Heart left ventricle (tissue), 13 donors: ENCODE measurements at regions not wholly inside any gene's neighbourhood (a gene's known extent, or its start where the extent isn't known, plus 50 kb on each side); places are given as distances from the start of the nearest gene placed in this dataset.

Experiments used
- POLR2A ChIP-seq, 2 donors: fragments of 450-650 bp; IDR thresholded peaks; one replicate each; pipeline ENCODE4 v1.6.1; 2017; ENCODE audit warnings: antibody characterized with exemption in 2 of 2, mild to moderate bottlenecking in 2 of 2, moderate library complexity in 2 of 2
- TF ChIP-seq, protein P1 (sequence below), 12 donors: fragments of 200-600 bp; sonication (generic) in 4 of 12; IDR thresholded peaks; one replicate each; pipeline versions ENCODE4 v1.5.0 to v1.8.0; 2018 to 2022; ENCODE audit warnings: antibody characterized with exemption in 12 of 12, mild to moderate bottlenecking in 5 of 12
- donor health status: ischemic (EF 13 %, LVEDD 7.1; RV severe dilation, severe dysfunction).
- donor health status: DM: no; HTN: yes; CAD: no.
- donor health status: DM: no; HTN: no; CAD: no.
- donor health status: ischemic (EF 25% LVEDD 6.9; RV normal size, moderate dysfunction).
- donor health status: ischemic (EF 25% LVEDD 5.7; RV mildly dilated, moderate dysfunction).
- donor health status: ischemic (EF 35%, LVEDD 5.7; RV mildly dilated, moderate dysfunction).
- donor health status: nonischemic (EF 11% LVEDD 7.7; RV severe dilation, severe dysfunction).
- donor health status: DM: yes; HTN: yes; CAD: no.
- donor health status: PGD.
- donor health status: ischemic (EF 29% LVEDD 5.4; RV normal size, mild dysfunction).
- donor health status: nonischemic (EF 23%, LVEDD 6.1; RV moderate dilation, normal function).

- TF ChIP-seq, protein P1, sequence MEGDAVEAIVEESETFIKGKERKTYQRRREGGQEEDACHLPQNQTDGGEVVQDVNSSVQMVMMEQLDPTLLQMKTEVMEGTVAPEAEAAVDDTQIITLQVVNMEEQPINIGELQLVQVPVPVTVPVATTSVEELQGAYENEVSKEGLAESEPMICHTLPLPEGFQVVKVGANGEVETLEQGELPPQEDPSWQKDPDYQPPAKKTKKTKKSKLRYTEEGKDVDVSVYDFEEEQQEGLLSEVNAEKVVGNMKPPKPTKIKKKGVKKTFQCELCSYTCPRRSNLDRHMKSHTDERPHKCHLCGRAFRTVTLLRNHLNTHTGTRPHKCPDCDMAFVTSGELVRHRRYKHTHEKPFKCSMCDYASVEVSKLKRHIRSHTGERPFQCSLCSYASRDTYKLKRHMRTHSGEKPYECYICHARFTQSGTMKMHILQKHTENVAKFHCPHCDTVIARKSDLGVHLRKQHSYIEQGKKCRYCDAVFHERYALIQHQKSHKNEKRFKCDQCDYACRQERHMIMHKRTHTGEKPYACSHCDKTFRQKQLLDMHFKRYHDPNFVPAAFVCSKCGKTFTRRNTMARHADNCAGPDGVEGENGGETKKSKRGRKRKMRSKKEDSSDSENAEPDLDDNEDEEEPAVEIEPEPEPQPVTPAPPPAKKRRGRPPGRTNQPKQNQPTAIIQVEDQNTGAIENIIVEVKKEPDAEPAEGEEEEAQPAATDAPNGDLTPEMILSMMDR (IDR thresholded peaks at IDR 0.05) = no peak
- no peak for TF ChIP-seq POLR2A (IDR thresholded peaks at IDR 0.05)
These were observed 64.0 kb upstream of the REG3A start for GRCh38 chr2:79223539-79223938.
